HCT116 (cell line): ENCODE measurements at regions not wholly inside any gene's neighbourhood (a gene's known extent, or its start where the extent isn't known, plus 50 kb on each side); places are given as distances from the start of the nearest gene placed in this dataset.

Experiments used
- ATAC-seq: fragments of 200-7000 bp; cut with Tn5 transposase; 2 replicates; pipeline ENCODE4 v1.9.1; 2020; ENCODE audit warnings: mild to moderate bottlenecking, moderate library complexity
- BruUV-seq: library from RNA; stranded (reverse); fragments of 400-500 nt; replicated peaks from 2 replicates; lab custom pipeline; 2021; lab: Mats Ljungman, UMichigan
- CTCF ChIA-PET: fragments of 300-600 bp; sonication (Branson Sonifier 250); formaldehyde crosslinking; loops from one replicate; lab custom pipeline; 2021; ENCODE audit warnings: antibody characterized with exemption; lab: Charles Lee
- POLR2A ChIA-PET: fragments of 300-600, 350-600 bp; sonication (Branson Sonifier 250); formaldehyde crosslinking; loops from one replicate; lab custom pipeline; 2021; ENCODE audit warnings: antibody characterized with exemption; lab: Charles Lee
- RAD21 ChIA-PET, 2 experiments: fragments of 300-600 bp; sonication (Branson Sonifier 250); formaldehyde crosslinking; loops; one replicate each; lab custom pipeline; 2023; ENCODE audit warnings: low total read pairs in 2 of 2; ENCODE audit not compliant: uncharacterized antibody in 2 of 2, unreplicated experiment in 2 of 2, low non-redundant PET in 1 of 2; lab: Charles Lee
- DNase-seq: peaks from one replicate; pipeline ENCODE4 v3.0.0-alpha.2; 2010; ENCODE audit warnings: low read depth, low spot score
- H2AFZ ChIP-seq: fragments of 200-600 bp; shearing (Covaris generic), sonication (generic); 2 replicates; pipeline ENCODE4 v1.6.1; 2017; ENCODE audit warnings: low read depth, mixed run types, mixed read lengths, antibody characterized with exemption, low read length; ENCODE audit not compliant: poor library complexity, severe bottlenecking
- H3K27ac ChIP-seq: 2 replicates; pipeline ENCODE4 v1.5.1; 2012; ENCODE audit warnings: low read depth, low read length
- H3K27me3 ChIP-seq: fragments of 200-600 bp; sonication (generic); 2 replicates; pipeline ENCODE4 v1.6.1; 2016; ENCODE audit warnings: mixed run types, low read length, mixed read lengths; ENCODE audit not compliant: insufficient read depth
- H3K36me3 ChIP-seq, 2 experiments: fragments of 200-500 bp in 1 of 2; fragments of 200-600 bp in 1 of 2; sonication (Bioruptor generic) in 1 of 2; sonication (generic) in 1 of 2; 2 replicates each; pipeline versions ENCODE4 v1.5.1 to v1.6.1; 2014 to 2016; ENCODE audit warnings: low read length in 2 of 2, inconsistent platforms in 1 of 2, mixed read lengths in 1 of 2, mixed run types in 1 of 2; ENCODE audit not compliant: insufficient read depth in 2 of 2, control insufficient read depth in 1 of 2
- H3K4me1 ChIP-seq, 2 experiments: fragments of 200-600 bp in 1 of 2; sonication (generic) in 1 of 2; 2 replicates each; pipeline versions ENCODE4 v1.5.1 to v1.6.1; 2012 to 2017; ENCODE audit warnings: low read length in 2 of 2, inconsistent platforms in 1 of 2, mild to moderate bottlenecking in 1 of 2, mixed read lengths in 1 of 2, mixed run types in 1 of 2, moderate library complexity in 1 of 2; ENCODE audit not compliant: insufficient read depth in 2 of 2, control insufficient read depth in 1 of 2
- H3K4me2 ChIP-seq: fragments of 200-600 bp; sonication (generic); 2 replicates; pipeline ENCODE4 v1.6.1; 2017; ENCODE audit warnings: mixed run types, low read length, mixed read lengths
- H3K4me3 ChIP-seq, 2 experiments: fragments of 200-600 bp in 1 of 2; sonication (generic) in 1 of 2; replicated peaks in 1 of 2; 2 replicates each; pipeline ENCODE4 v1.5.1; 2011 to 2016; ENCODE audit warnings: low read length in 2 of 2, control low read depth in 1 of 2, low read depth in 1 of 2, mild to moderate bottlenecking in 1 of 2, mixed read lengths in 1 of 2, mixed run types in 1 of 2
- H3K79me2 ChIP-seq: fragments of 200-600 bp; sonication (generic); 2 replicates; pipeline ENCODE4 v1.6.1; 2017; ENCODE audit warnings: mild to moderate bottlenecking, mixed run types, low read length, moderate library complexity, mixed read lengths; ENCODE audit not compliant: insufficient read depth
- H3K9ac ChIP-seq: fragments of 200-600 bp; sonication (generic); 2 replicates; pipeline ENCODE4 v1.6.1; 2016; ENCODE audit warnings: low read length, mixed read lengths
- H3K9me2 ChIP-seq: fragments of 200-600 bp; sonication (generic), shearing (Covaris generic); 2 replicates; pipeline ENCODE4 v1.6.1; 2017; ENCODE audit warnings: mixed run types, mild to moderate bottlenecking, moderate library complexity; ENCODE audit not compliant: insufficient read depth
- H3K9me3 ChIP-seq, 2 experiments: fragments of 200-500 bp in 1 of 2; fragments of 200-600 bp in 1 of 2; sonication (Bioruptor generic) in 1 of 2; sonication (generic) in 1 of 2; 2 replicates each; pipeline ENCODE4 v1.6.1; 2014 to 2017; ENCODE audit warnings: low read length in 2 of 2, mixed read lengths in 2 of 2, inconsistent platforms in 1 of 2, low read depth in 1 of 2, mild to moderate bottlenecking in 1 of 2, mixed run types in 1 of 2, moderate library complexity in 1 of 2; ENCODE audit not compliant: control insufficient read depth in 1 of 2, insufficient read depth in 1 of 2
- H4K20me1 ChIP-seq: fragments of 200-600 bp; sonication (generic), shearing (Covaris generic); 2 replicates; pipeline ENCODE4 v1.6.1; 2017; ENCODE audit warnings: mixed run types, mild to moderate bottlenecking, moderate library complexity; ENCODE audit not compliant: insufficient read depth
- CBX3 ChIP-seq: IDR thresholded peaks from 2 replicates; pipeline ENCODE4 v1.6.1; 2012; ENCODE audit warnings: low read depth
- CEBPB ChIP-seq: IDR thresholded peaks from 2 replicates; pipeline ENCODE4 v1.6.1; 2012; ENCODE audit warnings: low read depth
- EGR1 ChIP-seq: IDR thresholded peaks from 2 replicates; pipeline ENCODE4 v1.6.1; 2012; ENCODE audit warnings: low read depth
- EZH2 ChIP-seq: fragments of 200-600 bp; sonication (generic); IDR thresholded peaks from 2 replicates; pipeline ENCODE4 v1.6.1; 2017; ENCODE audit warnings: antibody characterized with exemption, mixed run types
- EZH2phosphoT487 ChIP-seq: fragments of 200-600 bp; IDR thresholded peaks from 2 replicates; pipeline ENCODE4 v1.6.1; 2018; ENCODE audit warnings: antibody characterized with exemption, borderline replicate concordance
- FOSL1 ChIP-seq: IDR thresholded peaks from 2 replicates; pipeline ENCODE4 v1.6.1; 2012; ENCODE audit warnings: low read depth
- JUND ChIP-seq: IDR thresholded peaks from 2 replicates; pipeline ENCODE4 v1.6.1; 2012
- POLR2A ChIP-seq: IDR thresholded peaks from 2 replicates; pipeline ENCODE4 v1.7.0; 2011; ENCODE audit warnings: borderline replicate concordance; ENCODE audit not compliant: insufficient read depth, insufficient read length; ENCODE audit errors: extremely low read depth
- POLR2AphosphoS5 ChIP-seq: IDR thresholded peaks from 2 replicates; pipeline ENCODE4 v1.6.1; 2011; ENCODE audit warnings: mild to moderate bottlenecking, low read depth, low read length, moderate library complexity
- RAD21 ChIP-seq: IDR thresholded peaks from 2 replicates; pipeline ENCODE4 v1.6.1; 2012; ENCODE audit warnings: low read depth, mild to moderate bottlenecking
- SP1 ChIP-seq: IDR thresholded peaks from 2 replicates; pipeline ENCODE4 v1.6.1; 2012; ENCODE audit warnings: low read depth
- SRF ChIP-seq: IDR thresholded peaks from 2 replicates; pipeline ENCODE4 v1.6.1; 2012; ENCODE audit warnings: low read depth
- TCF7L2 ChIP-seq: IDR thresholded peaks from 2 replicates; pipeline ENCODE4 v1.7.0; 2011; ENCODE audit warnings: borderline replicate concordance, inconsistent platforms; ENCODE audit not compliant: insufficient read depth, insufficient read length; ENCODE audit errors: extremely low read depth
- YY1 ChIP-seq: IDR thresholded peaks from 2 replicates; pipeline ENCODE4 v1.6.1; 2011; ENCODE audit warnings: low read length, low read depth, moderate library complexity, mild to moderate bottlenecking; ENCODE audit not compliant: insufficient replicate concordance; ENCODE audit errors: extremely low read depth
- ZNF274 ChIP-seq: fragments of 200-500 bp; sonication (Bioruptor generic); IDR thresholded peaks from 2 replicates; pipeline ENCODE4 v1.6.1; 2014; ENCODE audit warnings: mild to moderate bottlenecking, low read depth, low read length, inconsistent platforms
- intact Hi-C: fragments of 100-400 bp; cut with micrococcal nuclease; formaldehyde crosslinking; loops from 2 replicates; pipeline ENCODE4 v1.10.0; 2022
- TF ChIP-seq, protein P1 (sequence below): IDR thresholded peaks from 2 replicates; pipeline ENCODE4 v1.6.1; 2011; ENCODE audit warnings: mild to moderate bottlenecking, low read length, moderate library complexity; ENCODE audit not compliant: insufficient replicate concordance; ENCODE audit errors: extremely low read depth
- TF ChIP-seq, protein P2 (sequence below): IDR thresholded peaks from 2 replicates; pipeline ENCODE4 v1.6.1; 2012
- TF ChIP-seq, protein P3 (sequence below): IDR thresholded peaks from 2 replicates; pipeline ENCODE4 v1.6.1; 2012
- TF ChIP-seq, protein P4 (sequence below): IDR thresholded peaks from 2 replicates; pipeline ENCODE4 v1.6.1; 2012; ENCODE audit warnings: low read depth
- TF ChIP-seq, protein P5 (sequence below), 3 experiments: fragments of 200-600 bp in 1 of 3; sonication (generic) in 1 of 3; IDR thresholded peaks in 2 of 3; conservative IDR thresholded peaks in 1 of 3; 2 replicates each; pipeline ENCODE4 v1.5.1; 2012 to 2017; ENCODE audit warnings: low read depth in 2 of 3, low read length in 2 of 3, antibody characterized with exemption in 1 of 3, borderline replicate concordance in 1 of 3, control low read depth in 1 of 3, mild to moderate bottlenecking in 1 of 3, mixed read lengths in 1 of 3, mixed run types in 1 of 3, moderate library complexity in 1 of 3; ENCODE audit not compliant: insufficient read depth in 1 of 3

DNA sequence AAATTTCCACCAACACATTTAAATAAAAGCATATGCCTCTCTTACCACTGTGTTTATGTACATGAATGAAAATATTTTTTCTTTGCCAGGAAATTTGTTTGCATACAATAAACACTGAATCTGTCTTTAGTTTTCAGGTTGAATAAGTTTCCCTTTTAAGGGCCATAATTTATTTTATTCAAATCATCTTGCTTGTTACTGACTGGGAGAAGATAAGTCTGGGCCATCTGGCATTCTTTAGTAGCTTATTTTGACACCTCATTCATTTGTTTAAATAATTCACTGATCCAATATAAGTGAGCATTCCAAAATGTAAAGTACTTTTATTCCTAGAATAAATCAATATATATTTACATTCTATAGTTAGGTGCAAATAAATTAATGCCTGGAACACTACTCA, 1001.3 kb downstream of the PLOD2 start:
- Histone ChIP-seq H3K4me2 (no peak overlapping the region), H3K4me1 (no peaks in the 10 kb centered on the region), H3K4me3 (no peak overlapping the region), H4K20me1 (no peaks in the 10 kb centered on the region), H3K27me3 (no peaks in the 10 kb centered on the region), H3K9me3 (no peaks in the 10 kb centered on the region), H3K36me3 (no peaks in the 10 kb centered on the region), H3K79me2 (no peaks in the 10 kb centered on the region), H2AFZ (no peak overlapping the region), H3K9ac (no peak overlapping the region), H3K9me2 (no peaks in the 10 kb centered on the region), H3K27ac (no peak overlapping the region)
- ATAC-seq (no peak), DNase-seq (no peak)
- intact Hi-C loops, result no loop called here
- RAD21 ChIA-PET, result no interaction called here
- no peak for TF ChIP-seq JUND
- TF ChIP-seq, protein P1, sequence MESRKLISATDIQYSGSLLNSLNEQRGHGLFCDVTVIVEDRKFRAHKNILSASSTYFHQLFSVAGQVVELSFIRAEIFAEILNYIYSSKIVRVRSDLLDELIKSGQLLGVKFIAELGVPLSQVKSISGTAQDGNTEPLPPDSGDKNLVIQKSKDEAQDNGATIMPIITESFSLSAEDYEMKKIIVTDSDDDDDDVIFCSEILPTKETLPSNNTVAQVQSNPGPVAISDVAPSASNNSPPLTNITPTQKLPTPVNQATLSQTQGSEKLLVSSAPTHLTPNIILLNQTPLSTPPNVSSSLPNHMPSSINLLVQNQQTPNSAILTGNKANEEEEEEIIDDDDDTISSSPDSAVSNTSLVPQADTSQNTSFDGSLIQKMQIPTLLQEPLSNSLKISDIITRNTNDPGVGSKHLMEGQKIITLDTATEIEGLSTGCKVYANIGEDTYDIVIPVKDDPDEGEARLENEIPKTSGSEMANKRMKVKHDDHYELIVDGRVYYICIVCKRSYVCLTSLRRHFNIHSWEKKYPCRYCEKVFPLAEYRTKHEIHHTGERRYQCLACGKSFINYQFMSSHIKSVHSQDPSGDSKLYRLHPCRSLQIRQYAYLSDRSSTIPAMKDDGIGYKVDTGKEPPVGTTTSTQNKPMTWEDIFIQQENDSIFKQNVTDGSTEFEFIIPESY, result no peak
- TF ChIP-seq RAD21, result no peak
- TF ChIP-seq, protein P2, sequence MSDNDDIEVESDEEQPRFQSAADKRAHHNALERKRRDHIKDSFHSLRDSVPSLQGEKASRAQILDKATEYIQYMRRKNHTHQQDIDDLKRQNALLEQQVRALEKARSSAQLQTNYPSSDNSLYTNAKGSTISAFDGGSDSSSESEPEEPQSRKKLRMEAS, result no peak
- TF ChIP-seq EZH2, result no peak
- TF ChIP-seq, protein P3, sequence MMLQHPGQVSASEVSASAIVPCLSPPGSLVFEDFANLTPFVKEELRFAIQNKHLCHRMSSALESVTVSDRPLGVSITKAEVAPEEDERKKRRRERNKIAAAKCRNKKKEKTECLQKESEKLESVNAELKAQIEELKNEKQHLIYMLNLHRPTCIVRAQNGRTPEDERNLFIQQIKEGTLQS, result no peak
- no peak for TF ChIP-seq POLR2A
- TF ChIP-seq CBX3, result no peak
- no peak for TF ChIP-seq EZH2phosphoT487
- no peak for TF ChIP-seq YY1
- TF ChIP-seq SRF, result no peak
- TF ChIP-seq, protein P4, sequence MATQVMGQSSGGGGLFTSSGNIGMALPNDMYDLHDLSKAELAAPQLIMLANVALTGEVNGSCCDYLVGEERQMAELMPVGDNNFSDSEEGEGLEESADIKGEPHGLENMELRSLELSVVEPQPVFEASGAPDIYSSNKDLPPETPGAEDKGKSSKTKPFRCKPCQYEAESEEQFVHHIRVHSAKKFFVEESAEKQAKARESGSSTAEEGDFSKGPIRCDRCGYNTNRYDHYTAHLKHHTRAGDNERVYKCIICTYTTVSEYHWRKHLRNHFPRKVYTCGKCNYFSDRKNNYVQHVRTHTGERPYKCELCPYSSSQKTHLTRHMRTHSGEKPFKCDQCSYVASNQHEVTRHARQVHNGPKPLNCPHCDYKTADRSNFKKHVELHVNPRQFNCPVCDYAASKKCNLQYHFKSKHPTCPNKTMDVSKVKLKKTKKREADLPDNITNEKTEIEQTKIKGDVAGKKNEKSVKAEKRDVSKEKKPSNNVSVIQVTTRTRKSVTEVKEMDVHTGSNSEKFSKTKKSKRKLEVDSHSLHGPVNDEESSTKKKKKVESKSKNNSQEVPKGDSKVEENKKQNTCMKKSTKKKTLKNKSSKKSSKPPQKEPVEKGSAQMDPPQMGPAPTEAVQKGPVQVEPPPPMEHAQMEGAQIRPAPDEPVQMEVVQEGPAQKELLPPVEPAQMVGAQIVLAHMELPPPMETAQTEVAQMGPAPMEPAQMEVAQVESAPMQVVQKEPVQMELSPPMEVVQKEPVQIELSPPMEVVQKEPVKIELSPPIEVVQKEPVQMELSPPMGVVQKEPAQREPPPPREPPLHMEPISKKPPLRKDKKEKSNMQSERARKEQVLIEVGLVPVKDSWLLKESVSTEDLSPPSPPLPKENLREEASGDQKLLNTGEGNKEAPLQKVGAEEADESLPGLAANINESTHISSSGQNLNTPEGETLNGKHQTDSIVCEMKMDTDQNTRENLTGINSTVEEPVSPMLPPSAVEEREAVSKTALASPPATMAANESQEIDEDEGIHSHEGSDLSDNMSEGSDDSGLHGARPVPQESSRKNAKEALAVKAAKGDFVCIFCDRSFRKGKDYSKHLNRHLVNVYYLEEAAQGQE, result no peak
- no peak for TF ChIP-seq FOSL1
- TF ChIP-seq POLR2AphosphoS5, result no peak
- no peak for TF ChIP-seq EGR1
- TF ChIP-seq, protein P5, sequence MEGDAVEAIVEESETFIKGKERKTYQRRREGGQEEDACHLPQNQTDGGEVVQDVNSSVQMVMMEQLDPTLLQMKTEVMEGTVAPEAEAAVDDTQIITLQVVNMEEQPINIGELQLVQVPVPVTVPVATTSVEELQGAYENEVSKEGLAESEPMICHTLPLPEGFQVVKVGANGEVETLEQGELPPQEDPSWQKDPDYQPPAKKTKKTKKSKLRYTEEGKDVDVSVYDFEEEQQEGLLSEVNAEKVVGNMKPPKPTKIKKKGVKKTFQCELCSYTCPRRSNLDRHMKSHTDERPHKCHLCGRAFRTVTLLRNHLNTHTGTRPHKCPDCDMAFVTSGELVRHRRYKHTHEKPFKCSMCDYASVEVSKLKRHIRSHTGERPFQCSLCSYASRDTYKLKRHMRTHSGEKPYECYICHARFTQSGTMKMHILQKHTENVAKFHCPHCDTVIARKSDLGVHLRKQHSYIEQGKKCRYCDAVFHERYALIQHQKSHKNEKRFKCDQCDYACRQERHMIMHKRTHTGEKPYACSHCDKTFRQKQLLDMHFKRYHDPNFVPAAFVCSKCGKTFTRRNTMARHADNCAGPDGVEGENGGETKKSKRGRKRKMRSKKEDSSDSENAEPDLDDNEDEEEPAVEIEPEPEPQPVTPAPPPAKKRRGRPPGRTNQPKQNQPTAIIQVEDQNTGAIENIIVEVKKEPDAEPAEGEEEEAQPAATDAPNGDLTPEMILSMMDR (IDR thresholded peaks at IDR 0.05 in 2 of 3, conservative IDR thresholded peaks at IDR 0.05 in 1 of 3; ENCODE audit: borderline replicate concordance in 1 of 3, insufficient read depth in 1 of 3, low read depth in 2 of 3, low read length in 2 of 3), result no peak
- TF ChIP-seq TCF7L2, result no peak
- no peak for TF ChIP-seq CEBPB
- no peak for TF ChIP-seq SP1
- TF ChIP-seq ZNF274, result no peak
- CTCF ChIA-PET, result no interaction called here
- POLR2A ChIA-PET, result no interaction called here
- BruUV-seq, result no TSS peak
